GM18511 (cell line): ENCODE measurements at regions not wholly inside any gene's neighbourhood (a gene's known extent, or its start where the extent isn't known, plus 50 kb on each side); places are given as distances from the start of the nearest gene placed in this dataset.

ENCODE experiments used
- ATAC-seq: cut with Tn5 transposase; IDR thresholded peaks from one replicate; pipeline ENCODE4 v1.9.1; 2021; ENCODE audit warnings: mild to moderate bottlenecking, moderate library complexity; ENCODE audit not compliant: unreplicated experiment

DNA sequence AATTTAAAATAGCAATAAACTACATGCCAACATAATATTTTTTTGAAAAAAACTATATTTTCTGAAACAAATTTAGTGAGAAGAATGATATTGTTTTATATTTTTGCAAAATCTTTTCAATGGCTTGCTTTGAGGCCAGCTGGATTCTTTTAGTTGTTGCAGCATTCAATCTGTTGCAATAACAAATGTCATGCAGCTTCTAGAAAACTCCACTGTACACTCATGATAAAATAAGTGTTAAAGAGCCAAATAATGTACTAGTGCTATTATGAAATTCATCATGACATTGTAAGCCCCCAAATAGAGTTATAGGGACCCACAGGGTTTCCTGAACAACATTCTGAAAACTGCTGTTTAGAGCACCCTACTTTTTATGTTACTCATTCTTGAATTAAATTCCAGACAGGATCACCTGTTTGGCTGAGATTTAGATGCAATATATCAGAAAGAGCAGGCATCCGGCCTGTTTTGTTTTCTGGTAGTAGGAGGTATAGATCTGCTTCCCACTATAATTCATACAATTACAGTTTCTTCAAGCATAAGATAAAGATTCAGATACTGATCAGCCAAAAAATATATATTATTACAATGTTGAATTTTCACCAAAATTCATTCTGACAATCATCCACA is 703.0 kb upstream of the ZNF385D start:
- ATAC-seq, result no peak

DNA sequence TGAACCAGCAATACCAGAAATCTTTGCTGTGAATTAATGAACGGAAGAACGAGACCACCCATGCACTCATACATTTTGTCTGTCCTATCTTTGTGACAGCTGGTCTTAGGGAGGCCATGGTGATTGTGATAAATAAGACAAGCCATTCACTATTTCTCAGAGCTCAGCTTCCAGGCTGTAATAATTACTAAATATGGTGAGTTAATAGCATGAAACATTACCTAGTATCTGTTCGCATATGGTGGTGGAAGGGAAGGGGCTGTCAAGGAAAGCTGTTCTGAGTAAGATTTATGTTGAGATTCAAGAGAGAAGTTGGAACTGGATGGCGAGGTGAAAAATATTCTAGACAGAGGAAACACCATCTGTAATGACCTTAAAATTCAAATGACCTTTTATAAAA is 719.0 kb upstream of the ZNF385D start:
- no peak for ATAC-seq

DNA sequence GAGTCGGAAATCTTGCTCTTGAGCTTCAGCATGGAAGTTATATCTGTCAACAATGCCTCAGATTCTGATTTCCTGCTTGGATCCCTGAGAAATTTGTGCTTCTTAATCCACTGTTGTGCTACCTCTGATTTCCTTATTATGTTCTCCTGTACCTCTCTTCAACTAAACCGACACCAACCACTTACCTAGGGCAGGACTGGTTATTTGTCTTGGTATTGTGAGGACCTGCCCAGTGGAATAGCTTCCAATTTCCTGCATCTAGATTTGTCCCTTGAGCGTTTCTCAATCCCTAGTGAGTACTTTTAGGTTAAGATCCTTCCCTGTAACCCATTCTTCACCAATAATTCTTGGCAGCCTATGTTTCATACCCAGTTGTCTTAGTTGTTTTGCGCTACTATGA is 720.5 kb upstream of the ZNF385D start:
- no peak for ATAC-seq

DNA sequence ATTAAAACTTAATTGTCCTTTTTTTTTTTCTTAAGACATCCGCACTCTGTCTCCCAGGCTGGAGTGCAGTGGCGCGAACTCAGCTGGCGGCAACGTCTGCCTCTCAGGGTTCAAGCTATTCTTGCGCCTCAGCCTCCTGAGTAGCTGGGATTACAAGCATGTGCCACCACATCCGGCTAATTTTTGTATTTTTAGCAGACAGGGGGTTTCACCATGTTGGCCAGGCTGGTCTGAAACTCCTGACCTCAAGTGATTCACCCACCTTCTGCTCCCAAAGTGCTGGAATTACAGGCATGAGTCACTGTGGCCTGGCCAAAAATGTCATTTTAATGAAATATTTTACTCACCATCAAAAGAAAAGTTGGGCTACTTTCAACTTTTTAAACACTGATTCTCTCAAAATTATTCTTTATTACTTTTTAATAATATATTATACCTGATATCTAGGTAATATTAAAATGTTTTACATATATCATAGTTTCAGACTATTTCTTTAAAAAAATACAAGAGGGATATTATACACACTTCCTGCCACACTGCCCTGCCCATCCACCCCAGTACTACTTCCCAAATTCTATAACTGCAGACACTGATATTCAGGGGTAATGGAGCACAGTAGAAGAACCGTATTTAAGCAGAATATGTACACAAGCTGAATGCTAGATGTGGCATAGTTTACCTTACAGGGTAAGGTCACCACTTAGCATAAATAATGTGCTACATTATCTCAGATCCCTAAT is 723.9 kb upstream of the ZNF385D start:
- ATAC-seq, result no peak

DNA sequence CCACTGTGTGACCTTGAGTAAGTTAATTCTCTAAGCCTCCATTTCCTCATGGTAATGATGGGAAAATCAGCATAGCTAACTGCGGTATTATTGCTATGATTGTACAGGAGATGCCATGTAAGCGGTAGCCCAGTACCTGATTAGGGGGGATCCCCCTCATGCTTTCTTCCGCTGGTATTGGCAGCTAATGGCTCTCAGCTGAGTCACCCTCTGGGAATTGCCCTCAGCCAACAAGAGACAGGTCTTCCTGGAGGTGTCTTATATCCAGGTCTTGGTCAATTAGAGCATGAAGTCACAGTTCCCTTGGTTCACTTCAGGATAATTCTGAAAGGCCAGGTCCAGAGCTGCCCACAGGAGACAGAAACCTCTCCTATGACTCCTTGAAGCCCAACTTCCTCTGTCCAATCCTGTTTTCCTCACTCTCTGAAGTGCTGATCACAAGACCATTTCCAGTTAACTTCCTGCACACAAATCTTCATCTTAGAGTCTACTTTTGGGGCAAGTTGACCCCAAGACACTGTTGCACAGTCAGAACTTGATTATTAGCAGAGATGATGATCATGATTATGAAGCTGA is 724.7 kb upstream of the ZNF385D start:
- no peak for ATAC-seq

DNA sequence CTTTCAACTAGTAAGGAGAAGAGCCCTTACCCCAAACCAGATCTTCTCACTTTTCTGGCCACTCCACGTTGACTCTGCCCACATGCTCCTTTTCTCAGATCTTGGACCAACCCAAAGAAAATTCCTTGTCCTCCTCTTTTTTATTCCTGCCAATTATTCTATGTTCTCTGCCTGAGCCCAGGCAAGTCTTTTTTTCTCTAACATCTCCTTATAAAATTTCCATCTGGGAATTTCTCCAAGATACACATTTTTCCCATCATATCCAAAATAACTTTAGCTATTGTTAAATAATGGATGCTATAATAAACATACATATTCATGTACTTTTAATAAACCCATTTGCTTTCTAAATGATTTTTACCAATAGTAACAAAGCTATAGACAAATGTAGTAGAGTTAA is 726.0 kb upstream of the ZNF385D start:
- no peak for ATAC-seq

DNA sequence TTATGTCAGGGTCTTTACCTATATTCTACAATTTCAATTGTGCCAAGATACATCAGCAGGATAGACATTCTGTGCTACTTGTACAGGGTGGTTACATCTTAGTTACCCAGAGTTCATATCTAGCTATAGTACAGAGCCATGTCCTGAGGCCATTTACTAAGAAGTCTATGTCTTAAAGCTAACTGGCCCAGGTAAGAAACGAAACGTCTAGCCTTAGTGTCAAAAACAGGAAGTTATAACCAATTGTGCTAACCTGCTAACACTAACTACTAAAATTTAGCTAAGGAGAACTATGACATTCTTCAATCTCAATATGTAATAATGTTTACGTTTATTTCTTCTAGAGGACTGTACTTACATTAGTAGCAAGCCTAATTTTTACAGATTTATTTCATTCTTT is 717.2 kb upstream of the UBE2E2 start:
- ATAC-seq, result no peak

DNA sequence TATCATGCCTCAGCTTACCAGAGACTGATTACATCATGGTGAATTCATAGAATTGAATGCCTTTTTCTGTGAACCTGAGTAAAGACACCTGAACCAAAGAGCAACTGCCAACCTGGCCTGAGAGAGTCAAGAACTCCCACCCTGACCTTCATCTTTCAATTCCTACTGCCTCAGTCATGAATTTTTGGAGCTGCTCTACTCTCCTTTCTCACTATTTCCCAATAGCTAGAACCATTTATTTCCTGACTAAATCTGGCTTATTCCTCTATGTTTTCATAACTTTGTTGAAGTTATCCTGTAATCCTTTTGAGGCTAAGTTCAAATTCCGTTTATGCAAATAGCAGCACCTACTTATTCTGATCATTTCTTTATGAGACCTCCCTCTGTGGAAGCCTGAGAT is 712.4 kb upstream of the UBE2E2 start:
- no peak for ATAC-seq

DNA sequence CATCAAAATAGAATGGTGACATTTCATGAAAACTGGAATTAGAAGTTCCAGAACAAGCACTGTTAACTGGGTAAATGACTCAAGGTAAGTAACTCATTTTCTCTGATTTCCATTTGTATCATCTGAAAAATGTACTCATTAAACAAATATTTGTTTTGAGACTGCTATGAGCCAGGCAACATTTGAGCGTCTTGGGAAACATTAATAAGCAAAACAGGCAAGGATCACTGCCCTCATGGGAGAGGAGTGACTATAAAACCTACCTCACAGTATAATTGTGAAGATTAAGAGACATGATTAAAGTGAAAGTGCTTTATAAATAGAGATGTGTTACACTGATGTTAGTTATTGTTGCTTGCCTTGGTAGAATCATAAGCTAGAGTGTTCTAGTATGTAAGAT is 711.8 kb upstream of the UBE2E2 start:
- no peak for ATAC-seq

DNA sequence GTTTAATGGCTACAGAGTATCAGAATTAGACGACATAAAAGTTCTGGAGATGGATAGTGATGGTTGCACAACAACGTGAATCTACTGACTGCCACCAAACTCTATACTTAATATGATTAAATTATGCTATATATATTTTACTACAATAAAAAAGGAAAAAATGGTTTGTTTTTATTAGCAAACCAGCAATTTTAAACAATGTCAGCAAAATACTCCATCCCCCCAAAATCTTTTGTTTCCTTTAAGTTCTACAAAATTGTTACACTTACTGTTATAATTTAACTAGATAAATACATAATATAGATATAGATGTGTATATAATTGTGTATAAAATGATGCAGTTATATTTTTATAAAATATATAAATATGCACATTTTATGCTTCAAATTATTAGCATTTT is 710.8 kb upstream of the UBE2E2 start:
- no peak for ATAC-seq

DNA sequence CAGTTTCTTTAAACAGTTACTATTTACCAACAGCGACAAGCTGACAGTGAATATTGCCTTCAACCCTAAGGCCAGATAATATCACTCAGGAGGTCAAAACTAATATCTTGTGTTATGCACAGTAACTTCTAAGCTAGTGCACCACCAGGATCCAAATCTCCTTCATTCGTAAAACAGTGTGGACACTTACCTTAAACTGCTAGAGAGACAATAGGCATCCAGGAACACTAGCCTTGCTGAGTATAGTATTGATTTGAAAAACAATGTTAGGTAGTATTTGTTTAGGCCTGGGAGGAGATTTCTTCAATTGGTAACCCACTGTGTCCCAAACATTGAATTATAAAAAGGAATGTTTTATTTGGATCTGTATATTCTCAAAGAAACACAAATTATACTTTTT is 707.9 kb upstream of the UBE2E2 start:
- ATAC-seq, result no peak

DNA sequence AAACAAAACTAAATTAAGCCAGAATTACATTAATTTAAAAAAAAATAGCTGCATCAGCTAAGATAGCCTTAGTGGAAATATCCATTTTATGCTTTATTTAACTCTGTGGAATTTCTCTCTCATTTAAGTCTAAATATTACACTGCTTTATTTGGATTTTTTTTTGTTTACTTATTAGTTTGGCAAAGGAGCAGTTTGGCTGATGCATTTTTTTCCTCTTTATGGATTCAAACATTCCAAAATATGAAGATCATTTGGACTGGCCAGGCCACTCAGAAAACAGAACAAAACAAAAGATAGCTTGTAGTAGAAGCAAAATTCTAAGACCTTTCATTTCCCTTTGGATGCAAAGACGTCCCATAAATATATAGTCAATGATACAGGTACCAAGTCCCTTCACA is 707.3 kb upstream of the UBE2E2 start:
- no peak for ATAC-seq

DNA sequence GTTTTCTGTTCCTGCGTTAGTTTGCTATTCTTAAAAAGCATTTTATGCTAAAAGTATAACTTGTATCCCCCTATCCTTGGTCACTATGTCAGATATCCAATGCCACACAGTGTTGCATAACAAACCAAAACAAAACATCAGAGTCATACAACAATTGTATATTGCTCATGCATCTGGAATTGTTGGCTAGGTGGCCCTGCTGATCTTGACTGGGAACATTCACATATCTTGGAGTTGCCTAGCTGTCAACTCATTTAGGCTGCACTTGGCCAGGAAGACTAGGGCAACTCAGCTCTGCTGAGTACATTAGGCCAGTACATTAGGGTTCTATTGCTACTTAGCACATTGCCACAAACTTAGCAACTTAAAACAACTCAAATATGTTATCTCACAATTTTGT is 706.5 kb upstream of the UBE2E2 start:
- no peak for ATAC-seq

DNA sequence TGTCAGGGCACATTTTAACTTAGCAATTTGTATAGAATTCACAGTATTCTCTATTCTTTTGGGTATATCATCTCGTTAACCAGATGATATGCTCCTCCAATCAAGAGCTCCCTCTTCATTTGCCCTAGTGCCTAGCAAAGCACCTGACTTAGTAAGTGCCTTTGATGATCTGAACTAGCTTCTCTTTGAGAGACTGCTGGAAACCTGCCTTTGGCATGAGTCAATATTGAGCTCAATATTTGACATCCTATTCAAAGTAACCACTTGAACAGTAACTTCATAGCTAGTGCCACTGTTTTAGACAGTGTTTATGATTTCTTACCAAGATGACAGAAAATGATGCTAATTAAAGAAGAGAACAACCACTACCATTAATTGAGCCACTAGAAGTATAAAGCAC is 696.3 kb upstream of the UBE2E2 start:
- ATAC-seq, result no peak

DNA sequence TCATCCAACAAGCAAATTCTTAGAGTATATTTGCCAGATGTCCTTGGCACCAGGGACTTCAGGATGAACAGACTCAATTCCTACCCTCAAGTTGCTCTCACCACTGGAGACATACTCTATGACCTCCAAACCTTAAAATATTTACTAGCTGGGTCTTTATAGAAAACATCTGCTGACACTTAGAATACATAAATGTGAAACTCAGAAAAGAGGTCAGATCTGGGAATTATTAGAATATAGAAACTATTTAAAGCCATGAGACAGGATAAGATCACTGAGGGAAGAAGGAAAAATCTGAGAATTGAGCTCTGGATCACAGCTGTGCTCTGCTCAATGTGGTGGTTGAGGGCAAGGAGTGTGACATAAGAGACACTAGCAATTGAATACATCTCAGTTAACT is 695.4 kb upstream of the UBE2E2 start:
- no peak for ATAC-seq

DNA sequence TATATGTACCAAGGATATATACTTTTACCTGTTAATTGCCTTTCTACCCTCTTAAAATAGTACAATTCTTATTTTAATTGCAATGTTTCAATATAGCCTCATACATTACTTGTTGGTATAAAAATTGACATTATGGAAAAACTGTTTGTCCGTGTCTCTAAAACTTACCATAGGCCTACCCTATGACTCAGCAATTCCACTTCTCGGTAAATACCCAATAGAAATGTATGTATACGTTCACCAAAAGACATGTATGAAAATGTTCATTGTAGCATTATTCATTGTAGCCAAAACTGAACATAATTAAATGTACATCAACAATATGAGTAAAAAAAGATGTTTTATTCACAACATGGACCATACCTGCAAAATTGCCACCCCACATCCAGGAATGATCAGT is 679.2 kb upstream of the UBE2E2 start:
- ATAC-seq, result no peak

DNA sequence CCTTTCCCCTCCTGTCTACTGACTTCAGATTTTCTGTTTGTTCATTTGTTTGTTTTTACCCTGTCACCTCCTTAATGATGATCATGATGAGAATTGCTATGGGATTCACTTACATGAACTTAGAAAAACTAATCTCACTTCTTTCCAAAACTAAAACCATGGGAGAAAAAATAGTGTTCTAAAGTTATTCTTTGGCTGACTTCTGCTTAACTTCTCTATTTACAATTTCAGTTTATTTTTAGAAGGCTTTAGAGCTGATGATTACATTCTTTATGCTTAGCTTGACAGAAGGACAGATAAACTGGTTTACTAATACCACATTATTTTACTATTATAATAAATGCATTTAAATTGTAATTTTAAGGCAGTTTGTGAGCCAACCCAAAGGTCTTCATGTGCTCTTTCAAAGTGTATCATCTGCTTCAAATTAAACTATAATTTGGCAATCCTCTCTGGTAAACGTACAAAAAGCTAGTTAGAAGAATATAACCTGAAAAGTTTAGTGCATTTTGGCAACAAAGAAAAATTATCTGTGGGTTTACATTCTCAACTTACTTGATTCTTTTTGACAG is 676.8 kb upstream of the UBE2E2 start:
- ATAC-seq, result no peak

DNA sequence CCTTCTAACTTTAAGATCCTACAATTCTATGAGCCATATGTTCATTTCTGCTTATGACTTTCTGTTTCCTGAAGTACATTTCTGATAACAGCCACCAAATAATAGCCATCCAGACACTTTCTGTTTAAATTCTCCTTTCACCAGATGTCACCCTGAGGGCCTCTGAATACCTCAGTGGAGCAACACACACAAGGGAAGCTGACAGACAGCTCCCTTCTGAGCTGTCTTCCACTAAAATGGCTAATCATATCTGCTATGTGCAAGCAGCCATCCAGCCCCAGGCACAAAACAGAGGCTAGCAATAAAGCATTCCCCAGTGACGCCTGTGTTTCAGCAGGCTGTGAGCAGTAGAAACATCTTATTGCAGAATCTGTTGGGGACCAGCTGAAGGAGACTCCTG is 666.6 kb upstream of the UBE2E2 start:
- no peak for ATAC-seq

DNA sequence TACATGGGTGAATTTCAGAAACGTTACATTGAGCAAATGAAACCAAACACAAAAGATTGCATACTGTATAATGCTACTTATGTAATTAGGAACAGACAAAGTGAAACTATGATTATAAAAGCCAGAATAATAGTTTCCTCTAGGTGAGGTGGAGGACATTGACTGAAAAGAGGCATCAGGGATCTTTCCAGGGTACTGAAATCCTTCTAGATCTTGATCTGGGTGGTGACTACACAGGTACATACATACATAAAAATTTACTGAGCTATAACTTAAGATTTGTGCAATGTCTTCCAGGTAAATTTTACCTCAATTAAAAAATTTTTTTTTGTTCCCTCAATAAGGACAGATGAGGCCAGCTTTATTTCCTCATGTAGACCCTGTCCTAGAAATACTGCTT is 665.6 kb upstream of the UBE2E2 start:
- ATAC-seq, result no peak

DNA sequence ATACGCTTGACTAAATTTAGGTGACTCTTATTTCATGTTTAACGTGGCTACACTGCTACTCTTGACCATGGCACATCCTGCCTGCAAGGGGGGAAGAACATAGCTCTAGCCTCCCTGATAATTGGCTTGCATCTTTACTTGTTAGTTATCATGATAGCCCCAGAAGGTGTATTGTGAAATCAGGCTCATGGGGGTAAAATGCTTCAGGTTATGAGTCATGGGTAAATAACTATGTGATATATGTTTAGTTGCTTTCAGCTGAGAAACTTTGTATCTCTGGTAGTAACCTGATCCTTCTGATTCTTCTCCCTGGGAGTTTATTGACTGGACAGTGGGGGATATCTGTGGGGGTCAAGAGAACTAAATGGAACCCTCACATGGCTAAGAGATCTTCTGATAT is 660.8 kb upstream of the UBE2E2 start:
- ATAC-seq, result no peak

DNA sequence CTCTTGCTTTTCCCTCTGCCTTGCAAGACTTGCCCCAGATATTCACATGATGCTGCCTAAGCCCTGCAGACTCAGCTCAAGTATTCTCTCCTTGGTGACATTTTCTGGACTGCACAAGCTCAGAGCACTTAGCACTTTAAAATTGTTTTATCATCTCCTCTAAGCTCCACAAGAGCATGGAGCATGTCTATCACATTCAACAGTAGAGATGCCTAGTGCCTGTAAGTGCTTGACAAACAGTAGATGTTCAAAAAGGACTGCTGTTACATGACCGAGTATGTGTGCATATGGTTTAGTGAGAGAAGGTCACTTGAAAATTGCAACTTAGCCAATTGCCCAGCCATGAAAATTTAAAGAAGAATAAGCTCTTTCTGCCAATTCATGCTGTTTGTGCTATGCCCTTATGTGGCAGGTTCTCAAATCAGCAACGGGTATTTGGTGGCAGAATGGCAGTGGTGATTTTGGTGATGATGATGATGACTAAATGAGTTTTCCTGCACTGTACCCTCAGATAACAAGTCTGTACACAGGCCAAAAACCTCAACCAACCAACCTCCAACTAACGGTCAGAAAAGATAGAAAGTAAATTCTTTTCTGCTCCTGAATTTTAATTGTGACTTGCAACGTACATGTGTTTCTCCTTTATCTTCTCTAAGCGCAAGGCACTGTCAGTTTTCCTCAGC is 647.2 kb upstream of the UBE2E2 start:
- ATAC-seq, result no peak

DNA sequence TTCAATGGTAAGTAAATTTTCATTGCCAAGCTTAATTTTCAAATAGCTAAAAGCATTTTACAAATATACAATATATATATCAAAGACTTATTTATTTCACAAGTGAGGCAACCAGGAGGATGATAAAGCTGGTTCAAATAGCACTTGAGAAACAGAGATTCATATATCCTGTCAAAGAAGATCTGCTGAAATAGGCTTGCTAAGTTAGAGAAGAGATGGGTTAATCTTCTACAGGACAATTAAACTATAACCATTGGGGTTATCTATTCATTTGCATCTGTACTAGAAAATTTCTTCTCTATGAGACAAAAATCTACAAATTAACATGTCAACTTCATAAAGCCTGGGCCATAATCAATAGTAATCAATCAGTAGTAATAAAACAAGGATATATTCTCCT is 637.7 kb upstream of the UBE2E2 start:
- no peak for ATAC-seq
